GM18499 (cell line): ENCODE measurements at regions not wholly inside any gene's neighbourhood (a gene's known extent, or its start where the extent isn't known, plus 50 kb on each side); places are given as distances from the start of the nearest gene placed in this dataset.

Source experiments
- ATAC-seq: cut with Tn5 transposase; IDR thresholded peaks from one replicate; pipeline ENCODE4 v1.9.1; 2021; ENCODE audit warnings: moderate number of reproducible peaks; ENCODE audit not compliant: insufficient read depth, unreplicated experiment

DNA sequence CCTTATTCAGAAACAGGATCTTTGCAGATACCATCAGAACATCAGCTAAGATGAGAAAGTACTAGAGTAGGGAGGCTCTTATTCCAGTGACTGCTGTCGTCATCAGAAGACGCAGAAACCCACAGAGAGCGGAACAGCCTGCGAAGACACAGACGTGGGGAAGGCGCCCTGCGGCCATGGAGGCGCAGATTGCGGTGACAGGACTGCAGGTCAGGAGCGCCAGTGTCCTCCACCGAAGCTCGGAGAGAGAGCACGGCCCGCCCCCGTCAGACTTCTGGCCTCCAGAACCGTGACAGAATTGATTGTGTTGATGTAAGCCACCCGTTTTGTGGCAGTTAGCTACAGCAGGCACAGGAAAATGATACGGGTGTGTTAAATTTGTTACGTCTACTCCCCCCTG, 275.5 kb downstream of the EFNB2 start:
- ATAC-seq, result no peak

DNA sequence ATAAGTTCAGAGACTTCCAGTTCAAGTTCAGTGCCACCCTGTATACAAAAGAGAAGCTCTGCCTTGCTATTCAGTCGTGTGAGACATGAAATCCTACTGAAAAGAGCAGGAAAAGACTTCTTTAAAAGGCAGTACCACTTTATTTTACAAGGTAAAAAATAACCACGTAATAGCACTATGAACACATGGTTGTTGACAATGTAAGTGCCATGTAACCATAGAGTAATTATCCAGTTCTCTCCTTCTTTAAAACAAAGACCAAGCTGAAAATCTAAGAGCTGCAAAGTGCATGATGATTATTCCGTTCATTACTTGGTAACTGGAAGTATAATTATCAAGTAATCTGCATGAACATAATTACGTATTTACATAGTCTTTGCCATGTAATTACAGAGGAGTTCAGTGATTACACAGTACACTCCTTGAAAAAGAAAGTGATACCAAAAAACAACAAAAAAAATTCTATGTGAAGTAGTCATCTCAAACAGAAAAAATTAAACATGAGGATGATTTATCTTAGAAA, 288.7 kb downstream of the EFNB2 start:
- ATAC-seq, result no peak

DNA sequence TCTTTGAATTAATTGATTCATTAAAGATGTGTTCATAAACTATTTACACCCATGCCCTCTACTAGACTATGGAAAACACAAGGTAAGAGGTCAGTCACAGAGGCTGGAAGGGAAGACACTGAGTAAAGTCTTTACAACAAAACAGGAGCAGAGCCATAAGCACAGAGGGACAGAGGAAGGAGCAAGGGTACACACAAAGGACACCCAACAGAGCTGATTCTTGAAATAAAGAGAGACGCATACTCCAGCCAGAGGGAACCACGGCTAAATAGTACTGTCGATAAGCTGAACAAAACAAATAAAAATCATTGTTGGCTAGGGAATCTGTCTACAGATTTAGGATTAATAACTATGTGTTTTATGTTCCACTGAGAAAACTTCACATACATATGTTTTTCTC, 289.2 kb downstream of the EFNB2 start:
- no peak for ATAC-seq

DNA sequence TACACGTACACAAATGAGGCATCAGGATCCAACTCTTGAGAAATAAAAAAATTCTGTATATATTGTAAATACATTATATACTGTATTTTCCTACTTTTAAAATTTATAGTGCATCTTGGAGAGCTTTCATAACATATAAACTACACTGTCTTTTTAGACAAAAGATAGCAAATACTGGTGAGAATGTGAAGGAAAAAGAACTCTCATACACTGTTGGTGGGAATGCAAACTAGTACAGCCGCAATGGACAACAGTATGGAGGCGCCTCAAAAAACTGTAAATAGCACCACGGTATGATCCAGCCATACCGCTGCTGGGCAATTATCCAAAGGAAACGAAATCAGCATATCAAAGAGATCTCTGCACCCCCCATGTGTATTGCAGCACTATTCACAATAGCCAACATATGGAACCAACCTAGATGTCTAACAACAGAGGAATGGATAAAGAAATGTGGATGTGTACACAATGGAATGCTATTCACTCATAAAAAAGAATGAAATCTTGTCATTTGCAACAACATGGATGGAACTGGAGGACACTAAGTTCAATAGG, 292.4 kb downstream of the EFNB2 start:
- ATAC-seq, result no peak

DNA sequence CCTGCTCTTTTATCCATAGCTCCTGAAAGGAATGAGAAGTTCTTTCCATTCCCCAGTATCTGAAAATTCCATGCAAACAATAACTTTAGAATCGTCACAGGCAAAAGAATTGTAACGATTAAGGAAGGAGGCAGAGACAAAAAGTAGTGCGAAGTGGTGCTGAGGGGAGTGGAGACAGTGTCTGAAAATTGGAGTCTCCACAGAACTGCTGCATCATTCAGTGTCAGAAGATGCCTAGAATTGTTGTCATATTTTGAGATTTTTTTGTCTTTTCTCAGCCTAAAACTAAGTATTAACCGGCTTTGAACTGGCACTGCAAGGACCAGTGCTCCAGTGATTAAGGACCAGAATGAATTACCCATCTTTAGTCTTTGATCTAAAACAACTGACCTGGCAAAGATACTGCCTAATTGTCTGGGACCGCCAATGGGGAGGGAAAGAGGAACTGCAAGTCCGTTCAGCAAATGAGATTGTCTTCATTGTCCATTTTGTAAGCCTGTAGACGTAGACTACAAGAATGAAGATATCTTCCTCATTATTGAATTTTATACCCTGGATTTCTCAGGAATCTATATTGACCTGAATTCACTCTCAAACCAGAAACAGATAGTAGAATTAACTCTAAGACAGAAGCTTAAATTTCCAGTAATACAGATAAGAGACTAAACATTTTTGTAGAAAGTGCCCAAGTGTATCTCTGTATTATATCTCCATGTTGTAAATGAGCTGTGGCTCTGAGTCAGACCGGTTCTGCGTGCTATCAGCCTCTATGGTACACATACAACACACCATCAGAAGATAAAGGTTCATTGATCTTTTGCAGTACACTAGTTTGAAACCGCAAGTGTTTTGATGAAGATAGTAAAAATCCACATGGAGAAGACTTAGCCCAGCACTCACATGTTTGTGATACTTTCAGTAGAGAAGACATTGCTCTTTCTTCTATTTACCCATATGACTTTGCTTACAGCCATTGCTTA, 293.2 kb downstream of the EFNB2 start:
- no peak for ATAC-seq

DNA sequence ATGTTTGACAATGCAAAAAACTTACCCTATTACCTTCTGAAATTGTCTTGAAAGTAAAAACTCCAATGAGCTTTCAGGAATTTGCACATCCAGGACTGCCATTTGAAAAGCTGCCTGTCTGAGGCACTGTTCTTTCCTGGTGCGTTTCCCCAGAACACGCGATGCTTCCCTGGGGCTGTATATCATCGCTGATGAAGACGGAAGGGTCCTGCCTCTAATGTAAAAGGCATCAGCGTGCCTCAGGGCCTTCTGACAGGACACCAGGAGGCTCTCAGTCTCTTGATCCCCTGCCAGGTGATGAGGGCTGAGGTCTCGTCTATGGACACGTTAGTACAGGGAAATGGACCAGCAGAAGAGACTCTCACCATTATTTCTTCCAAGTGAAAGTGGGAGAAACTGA, 296.8 kb downstream of the EFNB2 start:
- no peak for ATAC-seq

DNA sequence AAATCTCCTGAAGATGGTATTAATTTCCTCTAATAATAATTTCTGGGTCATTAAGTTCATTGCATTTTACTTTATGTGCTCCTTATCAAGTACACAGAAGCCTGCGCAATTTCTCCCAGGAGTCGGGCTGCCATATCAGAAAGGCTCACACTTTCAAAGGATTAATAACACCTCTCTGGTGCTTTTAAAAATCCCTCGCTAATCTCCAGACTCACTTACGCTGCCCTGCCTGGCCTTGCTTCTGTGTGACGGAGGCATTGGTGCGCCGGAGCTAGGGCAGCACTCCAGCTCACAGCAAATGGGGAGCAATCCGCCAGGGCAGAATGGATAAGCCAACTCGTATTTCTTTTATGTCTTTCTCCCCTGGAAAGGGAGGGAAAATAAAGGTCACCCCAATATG, 300.8 kb downstream of the EFNB2 start:
- ATAC-seq, result no peak

DNA sequence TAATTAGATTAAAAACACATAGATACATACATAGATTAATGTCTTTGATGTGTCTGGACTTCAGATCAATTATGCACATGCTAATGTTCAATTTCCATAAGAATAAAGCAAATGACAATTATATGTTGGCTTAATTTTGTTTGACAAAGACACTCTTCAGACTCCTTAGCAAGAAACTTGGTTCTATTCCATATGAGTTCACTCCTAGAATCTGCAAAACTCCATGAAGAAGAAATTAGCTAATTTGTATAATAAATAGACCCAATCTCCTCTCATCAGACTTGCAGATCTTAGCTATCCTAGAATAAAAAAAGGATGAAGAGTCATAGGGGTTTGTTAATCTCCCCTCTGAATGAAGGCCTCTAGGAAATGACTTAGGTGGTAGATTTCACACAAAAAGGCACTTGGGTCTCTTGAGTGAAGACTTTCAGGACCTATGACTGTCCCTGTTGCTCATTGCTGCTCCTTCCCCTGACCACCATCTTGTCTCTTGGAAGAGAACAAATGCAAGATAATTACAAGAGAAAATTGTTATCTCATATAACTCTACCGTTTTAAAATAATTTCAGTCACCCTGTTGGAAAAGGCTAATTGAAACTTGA, 302.2 kb downstream of the EFNB2 start:
- ATAC-seq, result no peak

DNA sequence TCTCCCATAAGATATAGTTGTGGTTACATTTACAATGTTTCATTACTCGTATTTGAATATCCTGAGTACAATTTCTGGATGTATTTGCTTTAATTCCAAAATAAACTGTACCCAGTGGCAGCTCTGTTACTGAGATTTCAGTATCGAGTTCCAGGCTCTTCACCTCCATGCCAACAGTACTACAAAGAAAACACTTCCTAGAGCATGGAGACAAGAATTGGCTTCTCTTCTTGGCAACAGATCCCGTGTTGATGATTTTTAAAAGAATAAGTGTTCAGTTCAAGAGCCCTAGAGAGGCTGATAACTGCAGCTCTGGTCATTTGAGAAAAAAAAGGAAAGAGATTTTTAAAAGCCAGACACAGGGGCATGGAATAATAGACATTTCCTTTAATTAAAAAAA, 302.8 kb downstream of the EFNB2 start:
- ATAC-seq, result no peak

DNA sequence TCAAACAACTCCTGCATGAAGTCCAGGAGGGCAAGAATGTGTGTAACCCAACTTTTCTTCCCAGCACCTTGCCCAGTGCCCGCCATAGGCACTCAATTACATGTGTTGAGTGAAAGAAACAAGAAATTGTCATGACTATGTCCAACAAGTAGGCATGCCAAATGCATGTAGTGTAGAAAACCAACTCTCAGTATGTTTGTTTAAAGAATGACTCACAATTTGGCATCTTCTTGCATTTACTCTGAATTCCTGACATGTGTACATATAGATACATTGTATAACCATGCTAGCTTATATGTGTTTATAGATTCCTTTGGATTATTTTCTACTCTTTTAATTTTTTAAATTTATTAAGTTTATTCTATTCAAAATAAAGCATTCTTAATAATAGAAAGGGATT, 305.0 kb downstream of the EFNB2 start:
- ATAC-seq, result no peak

DNA sequence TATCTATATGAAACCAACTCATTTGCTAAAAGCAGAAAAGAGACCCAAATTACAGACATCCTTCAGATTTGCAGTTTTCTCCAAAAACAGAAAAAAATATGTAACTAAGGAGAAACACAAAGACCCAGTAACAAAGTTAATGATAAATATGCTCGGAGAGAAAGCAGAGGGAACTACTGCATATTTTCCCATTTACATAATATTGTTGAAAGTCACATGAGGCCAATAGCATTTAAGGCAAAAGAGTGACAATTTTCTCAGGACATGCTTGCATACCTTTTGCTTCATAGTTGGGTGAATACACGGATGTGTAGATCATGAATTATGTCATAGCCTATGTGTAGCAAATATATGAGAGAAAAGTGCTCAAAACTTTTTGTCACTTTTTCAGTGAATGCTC, 310.3 kb downstream of the EFNB2 start:
- no peak for ATAC-seq

DNA sequence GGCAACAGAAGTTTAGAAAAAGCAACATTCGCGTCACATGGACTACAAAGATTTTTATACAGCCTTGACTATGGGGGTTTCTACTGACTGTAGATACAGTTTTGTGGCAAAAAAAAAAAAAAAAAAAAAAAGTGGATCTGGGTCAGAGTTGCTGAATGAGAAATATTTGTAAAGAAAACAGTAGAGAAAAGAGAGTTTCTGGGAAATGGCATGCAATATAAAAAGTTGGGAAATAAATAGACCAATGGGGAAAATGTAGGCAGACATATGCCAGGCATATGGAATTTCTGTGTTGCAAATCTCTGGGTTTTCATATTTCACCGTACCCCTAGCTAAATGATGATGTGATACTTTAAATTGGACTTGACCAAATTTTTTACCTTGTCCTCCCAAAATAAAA, 315.3 kb downstream of the EFNB2 start:
- no peak for ATAC-seq

DNA sequence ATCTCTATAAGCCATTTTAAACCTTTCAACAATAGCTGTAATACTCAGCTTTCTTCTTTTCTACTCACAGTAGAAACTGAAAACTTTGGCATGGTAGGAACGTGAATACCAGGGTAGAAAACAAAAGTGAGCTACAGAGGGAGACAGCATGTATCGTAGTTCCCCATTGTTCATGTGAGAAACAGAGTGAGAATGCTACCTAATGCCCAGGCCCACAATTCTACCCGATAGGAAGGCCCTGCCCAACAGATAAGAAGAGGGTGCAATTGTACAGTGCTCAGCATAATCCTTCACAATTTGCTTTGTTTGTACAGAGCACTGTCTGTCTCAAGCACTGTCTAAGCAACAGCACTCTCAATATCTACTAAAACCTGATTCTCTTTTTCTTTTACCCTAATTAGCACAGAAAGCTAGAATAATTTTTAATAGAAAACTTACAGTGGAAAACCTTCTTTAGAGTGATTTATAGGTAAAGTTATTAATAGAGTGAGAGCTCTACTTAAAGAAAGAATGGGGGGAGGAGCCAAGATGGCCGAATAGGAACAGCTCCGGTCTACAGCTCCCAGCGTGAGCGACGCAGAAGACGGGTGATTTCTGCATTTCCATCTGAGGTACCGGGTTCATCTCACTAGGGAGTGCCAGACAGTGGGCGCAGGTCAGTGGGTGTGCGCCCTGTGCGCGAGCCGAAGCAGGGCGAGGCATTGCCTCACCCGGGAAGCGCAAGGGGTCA, 322.3 kb downstream of the EFNB2 start:
- no peak for ATAC-seq

DNA sequence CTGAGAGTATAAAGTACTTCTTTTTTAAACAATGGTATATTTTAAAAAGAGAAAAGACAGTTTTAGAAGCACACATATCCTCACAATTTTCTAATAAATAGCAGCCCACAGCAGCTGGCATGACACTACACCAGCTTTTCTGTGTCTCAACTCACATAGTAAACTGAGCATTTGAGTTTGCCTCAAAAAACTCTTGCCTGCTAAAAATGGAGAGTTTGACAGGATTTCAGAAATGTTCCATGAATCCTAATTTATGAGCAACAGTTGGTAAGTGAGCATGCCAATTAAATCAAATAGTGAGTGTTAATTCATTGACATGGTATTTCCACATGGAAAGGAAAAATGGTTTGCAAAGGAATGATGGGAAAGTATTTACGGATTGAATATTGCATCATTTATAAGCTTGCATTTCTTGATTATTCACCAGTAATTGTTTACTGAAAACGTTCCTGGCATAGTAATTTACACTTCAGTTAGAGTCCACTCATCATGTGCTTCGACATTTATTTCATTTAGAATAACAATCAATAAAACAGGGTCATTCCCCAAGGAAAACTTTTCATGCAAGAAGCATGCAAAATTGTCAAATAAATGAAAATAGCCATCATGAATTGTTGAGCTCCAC, 323.0 kb downstream of the EFNB2 start:
- ATAC-seq, result no peak

DNA sequence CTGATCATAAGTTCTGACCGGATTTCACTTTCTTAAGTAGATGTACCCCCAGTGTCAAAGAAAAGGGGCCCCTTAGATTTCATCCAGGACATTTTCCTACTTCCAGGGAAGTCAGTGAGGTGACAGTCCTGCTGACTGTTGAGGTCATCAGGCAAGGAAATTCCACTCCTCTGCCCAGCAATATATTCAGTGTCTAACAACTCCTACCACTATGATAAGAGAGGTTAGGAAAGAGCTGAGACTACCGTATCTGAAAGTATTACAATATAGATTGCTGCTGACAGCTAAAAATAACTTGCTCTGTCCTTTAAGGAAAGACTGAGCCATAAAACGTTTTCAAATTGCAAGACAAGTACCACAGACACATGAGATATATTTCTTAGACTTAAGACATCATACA, 325.1 kb downstream of the EFNB2 start:
- ATAC-seq, result no peak

DNA sequence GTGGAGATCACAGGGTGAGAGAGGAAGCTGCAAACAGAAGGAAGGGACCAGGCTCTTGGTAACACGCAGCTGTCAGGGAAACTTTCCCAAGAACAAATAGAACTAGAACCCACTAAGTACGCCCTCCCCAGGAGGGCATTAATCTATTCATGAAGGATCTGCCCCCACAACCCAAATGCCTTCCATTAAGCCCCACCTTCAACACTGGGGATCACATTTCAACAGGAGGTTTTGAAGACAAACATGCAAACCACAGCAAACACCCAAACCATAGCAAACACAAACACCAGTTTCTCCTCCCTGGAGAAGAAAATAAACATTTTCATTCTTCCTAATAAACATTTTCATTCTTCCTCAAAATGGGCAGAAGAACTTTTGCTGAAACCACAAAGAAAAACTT, 329.6 kb downstream of the EFNB2 start:
- ATAC-seq, result no peak

DNA sequence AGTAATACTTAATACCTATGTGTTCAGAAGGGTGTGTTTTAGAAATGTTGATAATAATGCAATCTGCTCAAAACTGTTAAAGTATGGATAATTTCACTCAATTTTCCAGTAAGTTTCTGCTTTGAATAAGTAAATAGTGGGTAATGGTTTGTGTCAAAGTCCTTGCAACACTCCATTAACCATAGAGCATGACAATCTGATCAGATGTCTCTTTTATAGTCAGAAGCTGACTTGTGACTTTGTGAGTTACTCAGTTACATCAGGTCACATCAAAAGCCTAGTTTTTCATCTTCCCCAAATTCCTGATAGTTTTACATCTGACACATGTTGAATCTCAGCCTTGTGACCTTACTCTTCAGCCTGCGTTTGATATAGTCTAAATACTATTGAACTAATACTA, 338.0 kb downstream of the EFNB2 start:
- ATAC-seq, result no peak

DNA sequence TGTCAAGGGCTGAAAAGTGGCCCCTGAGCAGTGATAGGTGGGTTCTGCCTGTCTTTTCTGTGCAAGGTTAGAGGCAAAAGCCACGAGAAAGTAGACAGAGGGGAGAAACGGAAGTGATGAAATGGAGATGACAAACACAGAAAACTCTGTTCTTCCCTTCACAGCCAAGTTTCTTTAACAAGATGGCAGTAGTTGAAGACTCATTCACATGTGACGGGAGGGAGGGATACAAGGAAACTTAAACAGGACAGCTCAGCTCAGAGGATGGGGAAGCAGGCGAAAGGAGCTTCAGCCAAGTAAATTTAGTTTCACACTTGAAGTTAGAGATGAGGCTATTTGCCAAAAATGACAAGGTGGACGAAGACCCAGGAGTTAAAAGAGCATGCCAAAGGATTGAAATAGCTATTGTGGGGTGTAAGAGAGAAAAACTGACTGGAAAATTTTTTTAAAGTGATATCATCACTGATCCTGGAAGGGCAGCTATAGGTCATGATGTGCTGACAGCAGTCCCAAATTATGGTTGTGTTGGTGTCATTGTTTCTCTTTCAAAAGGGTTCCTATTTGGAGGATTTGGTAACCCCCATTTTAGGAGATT, 347.9 kb downstream of the EFNB2 start:
- no peak for ATAC-seq

DNA sequence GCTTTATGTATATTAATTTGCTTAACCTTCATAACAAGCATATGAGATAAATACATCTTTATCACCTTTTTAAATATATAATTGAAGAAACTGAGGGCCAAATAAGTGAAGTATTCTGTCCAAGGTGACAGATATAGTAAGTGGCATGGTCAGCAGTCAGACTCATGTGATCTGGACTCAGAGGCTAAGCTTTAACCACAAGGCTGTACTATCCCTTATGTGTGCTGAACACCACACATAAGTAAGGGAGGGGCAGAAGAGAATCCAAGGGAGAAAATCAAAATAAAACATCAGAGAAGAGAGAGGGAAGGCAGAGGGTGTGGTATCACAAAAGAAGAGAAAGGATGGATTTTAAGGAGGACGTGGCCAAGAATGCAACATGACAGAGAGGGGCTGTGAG, 348.4 kb downstream of the EFNB2 start:
- no peak for ATAC-seq
